Rectal smooth muscle tissue (tissue), 1 donor: ENCODE measurements at regions not wholly inside any gene's neighbourhood (a gene's known extent, or its start where the extent isn't known, plus 50 kb on each side); places are given as distances from the start of the nearest gene placed in this dataset.
"Not testable (repeated sequence)": the region's sequence is repeated elsewhere in the genome, so short reads cannot be mapped to it uniquely, and the experiment has no call there.

Experiments
- H3K27ac ChIP-seq: one replicate; pipeline ENCODE4 v1.7.0; 2013; ENCODE audit warnings: low read depth, low read length, inconsistent platforms
- H3K27me3 ChIP-seq: one replicate; pipeline ENCODE4 v1.7.0; 2013; ENCODE audit warnings: low read length; ENCODE audit not compliant: control insufficient read depth, insufficient read depth
- H3K36me3 ChIP-seq: one replicate; pipeline ENCODE4 v1.7.0; 2013; ENCODE audit warnings: low read length; ENCODE audit not compliant: control insufficient read depth, insufficient read depth
- H3K4me1 ChIP-seq: one replicate; pipeline ENCODE4 v1.7.0; 2013; ENCODE audit warnings: low read length; ENCODE audit not compliant: control insufficient read depth, insufficient read depth
- H3K4me3 ChIP-seq: one replicate; pipeline ENCODE4 v1.7.0; 2013; ENCODE audit warnings: low read length
- H3K9ac ChIP-seq: one replicate; pipeline ENCODE4 v1.7.0; 2013; ENCODE audit warnings: low read length

GRCh38 chr7:106592282-106593027 lies 68.5 kb downstream of the CCDC71L start:
- H3K36me3 ChIP-seq: no peaks in the 10 kb centered on the region
- H3K4me3 ChIP-seq: no peak overlapping the region
- H3K27ac ChIP-seq: no peak overlapping the region
- no peak overlapping the region for H3K9ac ChIP-seq
- H3K27me3 ChIP-seq: no peaks in the 10 kb centered on the region
- no peaks in the 10 kb centered on the region for H3K4me1 ChIP-seq

GRCh38 chr7:106591146-106591545 lies 69.8 kb downstream of the CCDC71L start:
- no peaks in the 10 kb centered on the region for H3K27me3 ChIP-seq
- no peak overlapping the region for H3K9ac ChIP-seq
- H3K36me3 ChIP-seq: no peaks in the 10 kb centered on the region
- H3K4me3 ChIP-seq: no peak overlapping the region
- no peak overlapping the region for H3K27ac ChIP-seq
- no peaks in the 10 kb centered on the region for H3K4me1 ChIP-seq

- Histone ChIP-seq H3K36me3 (no peaks in the 10 kb centered on the region), H3K27ac (no peak overlapping the region), H3K4me1 (no peaks in the 10 kb centered on the region), H3K27me3 (no peaks in the 10 kb centered on the region), H3K9ac (no peak overlapping the region), H3K4me3 (no peak overlapping the region)
Measured at GRCh38 chr7:106590209-106590816, 70.6 kb downstream of the CCDC71L start.

- Histone ChIP-seq H3K4me3 (no peak overlapping the region), H3K9ac (no peak overlapping the region), H3K27ac (no peak overlapping the region), H3K4me1 (no peaks in the 10 kb centered on the region), H3K36me3 (no peaks in the 10 kb centered on the region), H3K27me3 (no peaks in the 10 kb centered on the region)
Measured at GRCh38 chr7:106589198-106589879, 71.6 kb downstream of the CCDC71L start.

GRCh38 chr7:106588422-106589197 lies 72.3 kb downstream of the CCDC71L start:
- Histone ChIP-seq H3K27ac (no peak overlapping the region), H3K27me3 (no peaks in the 10 kb centered on the region), H3K9ac (no peak overlapping the region), H3K36me3 (no peaks in the 10 kb centered on the region), H3K4me1 (no peaks in the 10 kb centered on the region), H3K4me3 (no peak overlapping the region)

GRCh38 chr7:106584914-106585759 lies 75.8 kb downstream of the CCDC71L start:
- no peak overlapping the region for H3K27ac ChIP-seq
- no peaks in the 10 kb centered on the region for H3K36me3 ChIP-seq
- no peak overlapping the region for H3K4me3 ChIP-seq
- no peaks in the 10 kb centered on the region for H3K27me3 ChIP-seq
- no peak overlapping the region for H3K9ac ChIP-seq
- no peaks in the 10 kb centered on the region for H3K4me1 ChIP-seq

DNA sequence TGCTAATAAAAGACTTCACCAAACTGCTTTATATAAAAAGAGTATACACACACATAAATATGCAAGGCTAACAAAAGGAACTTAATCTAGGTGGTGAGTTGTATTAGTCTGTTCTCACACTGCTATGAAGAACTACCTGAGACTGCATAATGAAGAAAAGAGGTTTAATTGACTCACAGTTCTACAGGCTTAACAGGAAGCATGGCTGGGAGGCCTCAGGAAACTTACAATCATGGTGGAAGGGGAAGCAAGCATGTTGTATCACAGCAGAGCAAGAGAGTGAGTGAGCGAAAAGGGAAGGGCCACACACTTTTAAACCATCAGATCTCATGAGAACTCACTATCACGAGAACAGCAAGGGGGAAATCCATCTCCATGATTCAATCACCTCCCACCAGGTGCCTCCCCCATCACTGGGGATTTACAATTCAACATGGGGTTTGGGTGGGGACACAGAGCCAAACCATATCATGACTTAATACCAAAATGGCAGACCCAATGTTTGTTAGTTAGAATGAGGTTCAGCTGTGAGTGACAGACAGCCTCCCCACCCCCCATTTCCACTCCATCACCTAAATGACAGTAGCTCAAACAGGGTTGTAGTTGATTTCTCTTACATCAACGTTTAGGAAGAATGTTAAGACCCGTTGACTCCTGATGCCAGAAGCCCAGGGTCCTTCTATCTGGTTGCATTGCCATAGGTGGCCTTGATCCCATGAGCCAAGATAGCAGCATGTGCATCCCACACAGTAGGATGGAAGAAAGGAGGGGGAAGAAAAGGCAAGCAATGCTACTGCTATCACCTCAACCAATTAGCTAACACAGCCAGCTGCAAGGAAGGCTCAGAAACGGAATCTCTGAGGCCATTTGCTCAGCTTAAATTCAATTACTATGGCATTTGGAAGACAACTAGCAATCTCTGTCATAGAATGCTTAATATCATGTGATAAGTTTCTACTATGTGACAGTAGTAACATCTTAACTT lies 77.0 kb downstream of the CCDC71L start:
- Histone ChIP-seq H3K4me3 (no peak overlapping the region), H3K36me3 (no peaks in the 10 kb centered on the region), H3K27me3 (no peaks in the 10 kb centered on the region), H3K9ac (no peak overlapping the region), H3K4me1 (no peaks in the 10 kb centered on the region), H3K27ac (no peak overlapping the region)

DNA sequence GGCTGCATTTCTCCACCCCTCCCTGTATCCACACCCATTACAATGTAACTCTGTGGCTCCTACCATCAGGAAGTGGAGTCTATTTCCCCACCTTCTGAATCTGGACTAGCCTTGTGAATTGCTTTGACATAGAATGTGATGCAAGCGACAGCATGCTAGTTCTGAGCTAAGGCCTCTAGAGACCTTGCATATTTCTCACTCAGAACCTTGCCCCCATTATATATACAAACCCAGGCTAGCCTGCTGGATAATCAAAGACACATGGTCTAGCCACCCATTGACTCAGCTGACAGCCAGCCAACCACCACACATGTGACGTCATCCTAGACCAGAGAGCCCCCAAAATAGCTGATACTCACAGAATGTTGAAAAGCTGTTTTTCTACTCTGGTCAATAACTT lies 77.9 kb downstream of the CCDC71L start:
- no peak overlapping the region for H3K9ac ChIP-seq
- H3K36me3 ChIP-seq: no peaks in the 10 kb centered on the region
- H3K27ac ChIP-seq: no peak overlapping the region
- H3K4me3 ChIP-seq: no peak overlapping the region
- H3K4me1 ChIP-seq: no peaks in the 10 kb centered on the region
- no peaks in the 10 kb centered on the region for H3K27me3 ChIP-seq

GRCh38 chr7:106582365-106582764 lies 78.6 kb downstream of the CCDC71L start:
- no peak overlapping the region for H3K9ac ChIP-seq
- H3K27ac ChIP-seq: no peak overlapping the region
- no peaks in the 10 kb centered on the region for H3K4me1 ChIP-seq
- no peaks in the 10 kb centered on the region for H3K36me3 ChIP-seq
- H3K4me3 ChIP-seq: no peak overlapping the region
- H3K27me3 ChIP-seq: no peaks in the 10 kb centered on the region

GRCh38 chr7:106579086-106579485 lies 81.9 kb downstream of the CCDC71L start:
- H3K27ac ChIP-seq, H3K27me3 ChIP-seq, H3K4me1 ChIP-seq, H3K9ac ChIP-seq, H3K36me3 ChIP-seq, H3K4me3 ChIP-seq: not testable (repeated sequence)
